OCI-M1 (cell line): ENCODE measurements at regions not wholly inside any gene's neighbourhood (a gene's known extent, or its start where the extent isn't known, plus 50 kb on each side); places are given as distances from the start of the nearest gene placed in this dataset.

Experiments used
- DNase-seq: peaks from one replicate; lab custom pipeline; 2025; lab: John Stamatoyannopoulos, UW

GRCh38 chr3:5304789-5305683 is 117.5 kb downstream of the EDEM1 start:
- DNase-seq: peak; percentile 84

DNA sequence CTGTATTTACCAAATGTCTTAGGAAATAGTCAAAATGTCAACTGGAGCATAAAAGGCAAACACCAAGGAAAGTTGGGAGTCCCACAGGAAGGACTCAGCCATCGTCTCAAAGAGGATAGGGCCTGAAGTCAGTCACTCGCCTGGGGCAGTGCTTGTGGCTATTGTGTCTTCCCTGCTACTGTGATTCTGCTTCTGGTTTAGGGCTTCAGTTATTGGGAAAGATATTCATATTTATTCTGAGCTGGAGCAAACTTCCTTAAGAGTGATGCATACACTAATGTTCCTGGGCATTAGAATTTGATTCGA is 118.1 kb downstream of the EDEM1 start:
- DNase-seq: no peak

DNA sequence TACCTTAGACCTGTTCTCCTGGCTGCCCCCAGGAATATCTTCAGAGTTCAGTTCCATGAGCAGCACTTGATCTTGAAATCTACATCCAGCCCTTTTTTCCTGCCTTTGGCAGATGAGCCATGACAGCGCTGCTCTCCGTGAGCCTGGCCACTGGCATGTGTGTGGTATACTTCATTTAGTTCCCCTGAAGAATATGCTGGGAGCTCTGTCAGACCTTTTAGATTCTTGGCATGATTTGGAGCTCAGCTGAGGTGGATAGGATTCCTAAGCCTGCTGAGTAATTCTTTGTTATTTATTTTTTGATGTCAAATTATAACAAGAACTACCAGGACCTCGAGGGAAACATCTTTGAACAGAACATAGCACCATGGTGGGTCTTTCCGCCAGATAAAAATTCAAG is 121.7 kb downstream of the EDEM1 start:
- no peak for DNase-seq

DNA sequence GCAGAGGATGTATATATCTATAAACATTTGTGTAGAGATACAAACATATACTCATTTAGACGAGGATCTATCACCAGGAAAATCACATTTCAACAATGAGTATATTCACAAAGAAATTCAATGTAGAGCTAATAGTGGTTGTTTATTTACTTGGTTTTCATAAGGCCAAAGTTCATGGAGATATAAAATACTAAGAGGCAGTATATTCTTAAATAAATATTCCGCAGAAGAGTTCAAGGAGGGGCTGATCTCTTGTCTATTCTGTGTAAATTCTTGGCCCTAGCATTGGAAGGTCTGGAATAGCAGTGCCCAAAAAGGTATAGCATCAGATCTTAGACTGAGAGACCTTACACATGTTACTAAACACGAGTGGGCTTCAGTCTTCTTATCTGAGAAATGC is 122.1 kb downstream of the EDEM1 start:
- no peak for DNase-seq

- peak; percentile 26 for DNase-seq
Observed at GRCh38 chr3:5310509-5310908, 123.0 kb downstream of the EDEM1 start.

DNA sequence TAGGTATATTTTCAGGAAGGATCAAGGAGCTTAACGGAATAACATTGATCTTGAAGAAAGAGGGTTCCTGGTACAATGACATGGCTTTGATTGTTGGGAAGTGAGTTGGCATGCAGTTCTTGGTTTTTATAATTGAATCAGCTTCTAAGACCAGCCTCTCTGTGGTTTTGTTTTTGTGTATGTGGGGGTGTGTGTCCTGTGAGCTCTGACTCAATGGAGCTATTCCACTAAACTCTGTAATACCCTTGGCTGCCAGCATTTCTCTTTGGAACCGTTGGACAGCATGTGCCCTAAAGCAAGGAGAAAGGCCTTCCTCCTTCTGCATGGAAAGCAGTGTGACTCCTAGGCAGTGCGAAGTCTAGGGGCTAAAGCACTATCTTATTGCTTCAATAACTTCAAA is 124.8 kb downstream of the EDEM1 start:
- DNase-seq: no peak

GRCh38 chr3:5314897-5315296 is 127.4 kb downstream of the EDEM1 start:
- DNase-seq: peak; percentile 42

- peak; percentile 71 for DNase-seq
Observed at GRCh38 chr3:5317557-5317956, 130.1 kb downstream of the EDEM1 start.

DNA sequence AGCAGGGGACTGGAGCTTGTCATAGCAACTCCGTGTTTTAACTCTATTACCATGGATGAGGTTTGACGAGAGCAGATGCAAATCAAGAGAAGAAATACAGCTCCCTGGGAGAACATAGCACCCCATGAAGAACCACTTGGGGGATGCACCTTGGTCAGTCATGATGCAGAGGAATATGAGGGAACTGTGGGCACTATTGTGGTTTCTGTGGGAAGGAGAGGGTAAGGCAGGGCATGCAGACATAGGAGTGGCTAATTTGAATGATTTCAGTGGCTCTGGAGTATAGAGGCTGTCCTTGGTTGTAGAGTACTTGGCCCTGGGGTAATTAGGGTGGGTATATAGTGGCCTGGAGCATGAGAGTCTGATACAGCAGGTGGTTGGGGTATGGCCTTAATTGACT is 131.9 kb downstream of the EDEM1 start:
- DNase-seq: no peak

DNA sequence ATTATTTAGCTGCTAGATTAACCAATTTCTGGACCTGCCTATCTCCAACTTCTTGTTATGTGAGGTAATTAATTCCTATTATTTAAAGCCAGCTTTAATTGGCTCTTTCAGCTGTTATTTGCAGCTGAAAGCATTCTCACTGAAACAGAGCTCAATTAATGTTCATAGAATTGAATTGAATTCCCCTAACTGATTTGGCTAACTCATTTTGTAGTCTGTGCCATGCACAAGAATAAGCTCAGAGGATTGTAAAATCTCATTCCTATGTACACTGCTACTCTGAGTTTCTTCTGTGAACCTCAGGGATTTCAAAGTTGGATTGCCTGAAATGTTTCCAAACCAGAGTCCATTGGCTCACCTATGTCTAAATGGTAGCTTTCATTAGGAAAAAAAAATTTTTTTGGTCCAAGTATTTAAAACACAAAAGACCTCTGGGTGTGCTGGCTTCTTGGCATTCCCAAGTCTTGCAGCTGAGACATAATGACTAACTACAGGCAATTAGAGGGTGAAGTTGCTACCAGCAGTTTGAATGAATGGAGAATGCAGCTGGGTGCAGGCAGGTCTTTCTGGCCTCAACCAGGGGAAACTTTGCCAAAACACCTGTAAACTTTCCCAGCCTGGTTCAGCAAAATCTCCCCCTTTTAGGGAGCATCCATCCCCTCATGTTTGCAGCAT is 134.3 kb downstream of the EDEM1 start:
- DNase-seq: no peak

DNA sequence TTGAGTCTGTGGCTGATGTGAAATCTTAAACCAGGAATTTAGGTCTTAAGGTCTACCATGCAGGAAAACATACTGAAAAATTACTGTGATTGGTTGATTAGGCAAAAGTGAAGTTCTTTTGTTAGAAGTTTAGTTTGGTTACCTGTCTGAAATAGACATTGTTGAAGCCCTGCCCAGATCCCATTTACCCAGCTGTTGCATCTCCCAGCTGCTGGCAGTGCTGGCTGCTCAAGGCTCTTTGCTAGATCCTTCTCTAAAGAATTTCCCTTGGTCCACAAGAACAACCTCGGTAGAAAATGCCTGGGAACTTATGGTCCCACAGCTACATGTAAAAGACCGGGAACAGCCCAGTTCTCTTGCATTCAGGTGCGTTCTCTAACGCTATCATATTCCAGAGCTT is 137.3 kb downstream of the EDEM1 start:
- no peak for DNase-seq

DNA sequence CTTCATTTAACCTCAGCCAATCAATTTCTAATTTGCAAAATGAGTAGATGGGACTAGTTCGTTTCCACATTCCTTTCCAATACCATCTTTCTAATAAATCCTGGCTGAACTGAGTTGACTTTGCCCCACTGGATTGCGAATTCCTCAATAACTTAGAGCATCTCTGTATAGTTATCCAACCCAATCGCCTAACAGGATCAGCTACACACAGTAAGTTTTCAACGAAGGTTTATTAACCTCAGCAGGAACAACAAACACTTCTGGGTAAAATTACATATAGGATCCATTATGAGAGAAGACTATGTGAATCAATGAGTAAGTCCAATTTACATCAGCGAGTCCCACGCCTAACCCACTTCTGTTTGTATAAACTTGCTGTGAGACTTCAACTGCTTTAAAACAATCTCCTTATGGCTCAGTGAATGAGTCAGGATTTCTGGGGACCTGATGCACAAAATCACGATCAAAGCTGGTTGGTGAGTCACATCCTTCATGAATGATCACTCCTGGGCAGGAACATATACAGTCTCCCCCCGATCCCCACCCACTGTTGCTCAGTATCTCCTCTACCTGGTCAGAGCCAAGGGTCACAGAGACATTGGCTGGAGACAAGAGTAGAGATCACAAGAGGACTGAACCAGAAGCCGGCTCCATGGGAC is 142.8 kb downstream of the EDEM1 start:
- no peak for DNase-seq

GRCh38 chr3:5331567-5332269 is 144.2 kb downstream of the EDEM1 start:
- no peak for DNase-seq

GRCh38 chr3:5332270-5332956 is 144.9 kb downstream of the EDEM1 start:
- DNase-seq: no peak

DNA sequence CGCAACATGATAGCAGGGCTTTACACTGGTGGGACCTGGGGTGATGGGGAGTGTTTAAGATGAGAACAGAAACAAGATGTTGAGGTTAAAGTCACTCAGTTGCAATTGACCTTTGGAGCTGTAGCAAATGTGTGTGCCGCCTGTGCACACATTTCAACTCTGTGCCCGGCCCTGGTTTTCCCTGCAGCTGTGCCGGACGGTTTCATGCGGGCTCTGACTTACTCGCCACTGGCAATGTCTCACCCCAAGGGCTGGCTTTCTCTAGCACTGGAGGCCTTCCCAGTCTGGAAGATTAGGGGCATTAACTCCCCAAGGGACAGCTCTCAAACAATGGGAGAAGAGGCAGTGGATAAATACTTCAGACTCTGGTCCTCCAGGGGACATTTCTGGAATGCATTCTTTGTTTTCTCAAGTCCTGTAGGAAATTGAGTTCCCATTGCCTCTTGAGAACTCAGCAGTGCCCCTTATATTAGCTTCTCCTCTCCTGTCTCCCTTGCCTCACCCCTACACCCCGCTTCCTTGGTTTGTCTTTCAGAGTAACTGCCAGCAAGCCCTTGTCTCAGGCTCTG is 152.5 kb downstream of the EDEM1 start:
- no peak for DNase-seq

DNA sequence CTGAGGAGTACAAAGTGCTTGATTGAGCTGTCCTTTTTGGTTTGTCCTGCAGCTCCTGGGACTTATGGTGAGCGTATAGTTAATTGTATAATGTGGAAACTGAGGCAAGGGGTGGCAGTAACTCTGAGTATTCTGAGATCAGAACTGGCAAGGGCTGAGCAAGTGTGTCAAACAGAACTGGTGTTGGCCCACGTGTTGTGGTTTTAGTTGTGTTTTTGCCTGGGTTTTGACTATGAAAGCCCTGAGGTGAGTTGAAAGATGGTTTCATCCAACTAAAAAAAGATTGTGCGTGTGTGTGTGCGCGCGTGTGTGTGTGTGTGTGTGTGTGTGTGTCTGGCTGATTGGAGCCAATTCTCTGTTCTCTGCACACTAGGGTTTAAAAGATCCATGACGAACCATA is 154.1 kb downstream of the EDEM1 start:
- no peak for DNase-seq

- no peak for DNase-seq
Observed at GRCh38 chr3:5343459-5343858, 156.0 kb downstream of the EDEM1 start.

GRCh38 chr3:5344707-5345106 is 157.2 kb downstream of the EDEM1 start:
- no peak for DNase-seq

- no peak for DNase-seq
Observed at GRCh38 chr3:5347486-5347885, 160.0 kb downstream of the EDEM1 start.

- DNase-seq: no peak
Observed at GRCh38 chr3:5348229-5348902, 160.9 kb downstream of the EDEM1 start.

DNA sequence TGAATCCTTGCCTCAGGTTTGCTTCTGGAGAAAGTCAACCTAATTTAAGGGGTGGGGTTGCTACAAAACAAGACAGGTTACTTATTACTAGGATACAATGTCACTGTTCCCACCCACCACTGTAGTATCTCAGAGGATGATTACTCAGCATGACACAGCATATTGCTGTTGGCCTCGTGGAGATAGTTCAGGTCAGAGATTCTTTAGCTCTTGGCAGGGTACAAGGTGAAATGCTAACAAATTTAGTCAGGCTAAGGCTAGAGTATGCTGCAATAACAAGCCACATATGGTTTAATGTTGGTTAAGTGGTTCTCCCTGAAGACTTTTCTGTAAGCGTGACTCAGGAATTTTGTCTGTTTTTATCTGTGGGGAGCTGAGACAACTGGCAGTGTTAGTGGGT is 161.8 kb downstream of the EDEM1 start:
- DNase-seq: peak; percentile 69
